Islet precursor cell (in vitro differentiated cells): ENCODE measurements at regions not wholly inside any gene's neighbourhood (a gene's known extent, or its start where the extent isn't known, plus 50 kb on each side); places are given as distances from the start of the nearest gene placed in this dataset.

Experiments
- DNase-seq: peaks from one replicate; pipeline ENCODE4 v3.0.0-alpha.2; 2018

GRCh38 chr2:128835342-128835855 lies 516.7 kb upstream of the HS6ST1 start:
- peak; percentile 47 for DNase-seq

- no peak for DNase-seq
Measured at GRCh38 chr2:128835974-128836373, 517.3 kb upstream of the HS6ST1 start.

- no peak for DNase-seq
Measured at GRCh38 chr2:128836559-128837100, 518.0 kb upstream of the HS6ST1 start.

GRCh38 chr2:128838244-128838643 lies 519.6 kb upstream of the HS6ST1 start:
- DNase-seq: no peak

GRCh38 chr2:128841803-128842202 lies 523.1 kb upstream of the HS6ST1 start:
- peak; percentile 31 for DNase-seq

GRCh38 chr2:128867311-128867710 lies 548.6 kb upstream of the HS6ST1 start:
- DNase-seq: no peak

GRCh38 chr2:128867936-128868636 lies 549.4 kb upstream of the HS6ST1 start:
- DNase-seq: no peak

GRCh38 chr2:128868686-128869551 lies 550.3 kb upstream of the HS6ST1 start:
- DNase-seq: no peak

- no peak for DNase-seq
Measured at GRCh38 chr2:128874608-128875007, 555.9 kb upstream of the HS6ST1 start.

GRCh38 chr2:128876986-128877983 lies 558.6 kb upstream of the HS6ST1 start:
- no peak for DNase-seq

GRCh38 chr2:128879161-128879560 lies 560.5 kb upstream of the HS6ST1 start:
- DNase-seq: no peak

- no peak for DNase-seq
Measured at GRCh38 chr2:128894896-128895295, 576.2 kb upstream of the HS6ST1 start.

- no peak for DNase-seq
Measured at GRCh38 chr2:128901572-128902391, 583.1 kb upstream of the HS6ST1 start.

- no peak for DNase-seq
Measured at GRCh38 chr2:128903637-128904036, 585.0 kb upstream of the HS6ST1 start.

- DNase-seq: no peak
Measured at GRCh38 chr2:128911276-128911675, 592.6 kb upstream of the HS6ST1 start.

GRCh38 chr2:128914320-128914719 lies 595.7 kb upstream of the HS6ST1 start:
- no peak for DNase-seq

GRCh38 chr2:128921751-128922150 lies 603.1 kb upstream of the HS6ST1 start:
- no peak for DNase-seq

- no peak for DNase-seq
Measured at GRCh38 chr2:128922154-128922553, 603.5 kb upstream of the HS6ST1 start.

- no peak for DNase-seq
Measured at GRCh38 chr2:128925631-128926030, 607.0 kb upstream of the HS6ST1 start.

- no peak for DNase-seq
Measured at GRCh38 chr2:128930101-128930500, 611.4 kb upstream of the HS6ST1 start.

GRCh38 chr2:128940378-128940777 lies 621.7 kb upstream of the HS6ST1 start:
- no peak for DNase-seq

- DNase-seq: no peak
Measured at GRCh38 chr2:128941751-128942150, 623.1 kb upstream of the HS6ST1 start.
